Colonic mucosa (tissue), 4 donors: ENCODE measurements at regions not wholly inside any gene's neighbourhood (a gene's known extent, or its start where the extent isn't known, plus 50 kb on each side); places are given as distances from the start of the nearest gene placed in this dataset.
"Not testable (repeated sequence)": the region's sequence is repeated elsewhere in the genome, so short reads cannot be mapped to it uniquely, and the experiment has no call there.

Source experiments
- DNase-seq: peaks from one replicate; pipeline ENCODE4 v3.0.0-alpha.2; 2020
- H3K27ac ChIP-seq: fragments of 200-600 bp; one replicate; pipeline ENCODE4 v1.8.0; 2021
- H3K27me3 ChIP-seq: fragments of 200-600 bp; one replicate; pipeline ENCODE4 v1.8.0; 2021
- H3K36me3 ChIP-seq: fragments of 200-600 bp; one replicate; pipeline ENCODE4 v1.8.0; 2021
- H3K4me1 ChIP-seq: fragments of 200-600 bp; one replicate; pipeline ENCODE4 v1.8.0; 2021; ENCODE audit warnings: mild to moderate bottlenecking
- H3K4me3 ChIP-seq: fragments of 200-600 bp; one replicate; pipeline ENCODE4 v1.8.0; 2021
- H3K9ac ChIP-seq, 2 donors: one replicate each; pipeline ENCODE4 v1.7.0; 2013; ENCODE audit warnings: control low read depth in 2 of 2, low read depth in 2 of 2, low read length in 2 of 2
- H3K9me3 ChIP-seq: fragments of 200-600 bp; one replicate; pipeline ENCODE4 v1.8.0; 2021
- CTCF ChIP-seq: fragments of 200-600 bp; IDR thresholded peaks from one replicate; pipeline ENCODE4 v1.8.0; 2022; ENCODE audit warnings: antibody characterized with exemption, mild to moderate bottlenecking
- intact Hi-C: fragments of 100-400 bp; cut with DNase I; formaldehyde crosslinking; loops from one replicate; pipeline ENCODE4 v1.14.1; 2022
- donor health status: healthy.
- donor health status: DM: no; HTN: no; CAD: no.
- donor health status: DM: no; HTN: no; CAD: no.

GRCh38 chr10:45235260-45235769 is 80.1 kb downstream of the OR13A1 start:
- peak; percentile 50 for TF ChIP-seq CTCF
- H3K36me3 ChIP-seq, H3K9me3 ChIP-seq, H3K27me3 ChIP-seq, H3K9ac ChIP-seq, H3K4me3 ChIP-seq, intact Hi-C loops, H3K27ac ChIP-seq, H3K4me1 ChIP-seq: not testable (repeated sequence)
- peak; percentile 74 for DNase-seq

GRCh38 chr10:45235798-45236220 is 79.6 kb downstream of the OR13A1 start:
- Histone ChIP-seq H3K9ac (no peak overlapping the region), H3K4me1 (no peaks in the 10 kb centered on the region), H3K27me3 (no peaks in the 10 kb centered on the region), H3K9me3 (no peaks in the 10 kb centered on the region), H3K27ac (no peak overlapping the region), H3K4me3 (no peak overlapping the region), H3K36me3 (no peaks in the 10 kb centered on the region)
- intact Hi-C loops = no loop called here
- TF ChIP-seq CTCF = no peak
- no peak for DNase-seq

- H3K27ac ChIP-seq = no peak overlapping the region
- H3K9ac ChIP-seq = no peak overlapping the region
- H3K27me3 ChIP-seq = no peaks in the 10 kb centered on the region
- no peaks in the 10 kb centered on the region for H3K9me3 ChIP-seq
- DNase-seq = no peak
- intact Hi-C loops = no loop called here
- no peaks in the 10 kb centered on the region for H3K4me1 ChIP-seq
- no peak for TF ChIP-seq CTCF
- no peak overlapping the region for H3K4me3 ChIP-seq
- no peaks in the 10 kb centered on the region for H3K36me3 ChIP-seq
Observed at GRCh38 chr10:45238896-45239295, 76.5 kb downstream of the OR13A1 start.

GRCh38 chr10:45239642-45240041 is 75.8 kb downstream of the OR13A1 start:
- H3K27me3 ChIP-seq = no peaks in the 10 kb centered on the region
- intact Hi-C loops = no loop called here
- DNase-seq = no peak
- TF ChIP-seq CTCF = no peak
- no peaks in the 10 kb centered on the region for H3K4me1 ChIP-seq
- no peaks in the 10 kb centered on the region for H3K36me3 ChIP-seq
- H3K4me3 ChIP-seq = no peak overlapping the region
- H3K27ac ChIP-seq = no peak overlapping the region
- no peaks in the 10 kb centered on the region for H3K9me3 ChIP-seq
- H3K9ac ChIP-seq = no peak overlapping the region

GRCh38 chr10:45241865-45242520 is 73.4 kb downstream of the OR13A1 start:
- H3K4me3 ChIP-seq = no peak overlapping the region
- no peak for TF ChIP-seq CTCF
- intact Hi-C loops = no loop called here

More at GRCh38 chr10:45241865-45242520, 73.4 kb downstream of the OR13A1 start:
- H3K36me3 ChIP-seq = no peaks in the 10 kb centered on the region
- H3K9me3 ChIP-seq = no peaks in the 10 kb centered on the region
- DNase-seq = no peak
- no peak overlapping the region for H3K9ac ChIP-seq
- H3K27me3 ChIP-seq = no peaks in the 10 kb centered on the region
- no peak overlapping the region for H3K27ac ChIP-seq
- no peaks in the 10 kb centered on the region for H3K4me1 ChIP-seq
